Lower lobe of right lung (tissue), 2 donors: ENCODE measurements at regions not wholly inside any gene's neighbourhood (a gene's known extent, or its start where the extent isn't known, plus 50 kb on each side); places are given as distances from the start of the nearest gene placed in this dataset.

Source experiments
- ATAC-seq, 2 donors: fragments of 200-7000 bp; cut with Tn5 transposase; one replicate each; pipeline ENCODE4 v1.9.1; 2020 to 2022; ENCODE audit warnings: mild to moderate bottlenecking in 2 of 2, moderate library complexity in 2 of 2
- DNase-seq: peaks from one replicate; pipeline ENCODE4 v3.0.0-alpha.2; 2020
- H3K27ac ChIP-seq: fragments of 200-600 bp; one replicate; pipeline ENCODE4 v1.8.0; 2022
- H3K27me3 ChIP-seq: fragments of 200-600 bp; one replicate; pipeline ENCODE4 v1.8.0; 2022; ENCODE audit warnings: low read depth
- H3K36me3 ChIP-seq: fragments of 200-600 bp; one replicate; pipeline ENCODE4 v1.8.0; 2022; ENCODE audit warnings: mild to moderate bottlenecking
- H3K4me1 ChIP-seq: fragments of 200-600 bp; one replicate; pipeline ENCODE4 v1.8.0; 2022
- H3K4me3 ChIP-seq: fragments of 200-600 bp; one replicate; pipeline ENCODE4 v1.8.0; 2022; ENCODE audit warnings: mild to moderate bottlenecking
- H3K9me3 ChIP-seq: fragments of 200-600 bp; one replicate; pipeline ENCODE4 v1.8.0; 2022
- intact Hi-C: fragments of 100-400 bp; cut with DNase I; formaldehyde crosslinking; loops from one replicate; pipeline ENCODE4 v1.11.0; 2022
- TF ChIP-seq, protein P1 (sequence below): fragments of 200-600 bp; IDR thresholded peaks from one replicate; pipeline ENCODE4 v1.8.0; 2022; ENCODE audit warnings: antibody characterized with exemption, mild to moderate bottlenecking
- donor health status: DM: no; HTN: yes; CAD: no; lungs with severe emphysema.

DNA sequence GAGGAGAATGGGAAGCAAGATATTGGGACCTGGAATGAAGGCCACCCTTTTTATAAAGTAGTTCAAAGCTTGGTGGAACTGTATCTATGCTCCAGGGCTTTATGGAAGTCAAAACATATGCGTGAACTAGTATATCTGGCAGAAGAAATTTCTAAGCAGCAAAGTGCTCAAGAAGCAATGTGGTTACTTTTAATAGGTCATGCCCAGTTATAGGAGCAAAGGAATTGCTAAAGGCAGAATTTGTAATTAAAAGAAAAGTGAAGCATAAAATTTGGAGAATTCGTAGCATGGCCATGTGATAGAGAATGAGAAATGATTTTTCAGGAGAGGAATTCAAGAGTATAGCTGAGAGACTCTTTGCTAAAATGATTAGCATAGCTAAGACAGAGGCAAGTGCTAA, 1110.4 kb downstream of the XPNPEP1 start:
- H3K27me3 ChIP-seq: no peaks in the 10 kb centered on the region
- H3K4me3 ChIP-seq: no peak overlapping the region
- intact Hi-C loops: no loop called here
- TF ChIP-seq, protein P1, sequence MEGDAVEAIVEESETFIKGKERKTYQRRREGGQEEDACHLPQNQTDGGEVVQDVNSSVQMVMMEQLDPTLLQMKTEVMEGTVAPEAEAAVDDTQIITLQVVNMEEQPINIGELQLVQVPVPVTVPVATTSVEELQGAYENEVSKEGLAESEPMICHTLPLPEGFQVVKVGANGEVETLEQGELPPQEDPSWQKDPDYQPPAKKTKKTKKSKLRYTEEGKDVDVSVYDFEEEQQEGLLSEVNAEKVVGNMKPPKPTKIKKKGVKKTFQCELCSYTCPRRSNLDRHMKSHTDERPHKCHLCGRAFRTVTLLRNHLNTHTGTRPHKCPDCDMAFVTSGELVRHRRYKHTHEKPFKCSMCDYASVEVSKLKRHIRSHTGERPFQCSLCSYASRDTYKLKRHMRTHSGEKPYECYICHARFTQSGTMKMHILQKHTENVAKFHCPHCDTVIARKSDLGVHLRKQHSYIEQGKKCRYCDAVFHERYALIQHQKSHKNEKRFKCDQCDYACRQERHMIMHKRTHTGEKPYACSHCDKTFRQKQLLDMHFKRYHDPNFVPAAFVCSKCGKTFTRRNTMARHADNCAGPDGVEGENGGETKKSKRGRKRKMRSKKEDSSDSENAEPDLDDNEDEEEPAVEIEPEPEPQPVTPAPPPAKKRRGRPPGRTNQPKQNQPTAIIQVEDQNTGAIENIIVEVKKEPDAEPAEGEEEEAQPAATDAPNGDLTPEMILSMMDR: no peak
- H3K9me3 ChIP-seq: no peaks in the 10 kb centered on the region
- DNase-seq (no peak), ATAC-seq (no peak)
- no peaks in the 10 kb centered on the region for H3K36me3 ChIP-seq
- H3K4me1 ChIP-seq: no peaks in the 10 kb centered on the region
- H3K27ac ChIP-seq: no peak overlapping the region

DNA sequence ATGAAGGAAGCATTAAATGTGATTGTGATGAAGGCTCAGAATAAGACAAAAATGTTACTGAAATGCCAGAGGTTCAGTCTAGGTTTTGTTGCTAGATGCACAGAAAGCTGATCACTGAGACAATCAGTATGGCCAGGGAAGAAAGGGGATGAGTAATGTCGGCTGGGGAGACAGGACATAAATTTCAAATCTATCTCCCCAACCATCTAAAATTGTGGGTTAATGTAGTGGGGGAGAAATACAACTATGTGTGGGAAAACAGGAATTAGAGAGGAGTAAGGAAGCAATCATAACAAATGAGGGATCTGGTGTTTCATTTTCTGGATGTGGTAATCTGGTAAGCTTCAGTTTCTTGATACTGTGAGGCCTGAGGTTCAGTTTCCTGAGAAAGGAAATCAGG, 1111.0 kb downstream of the XPNPEP1 start:
- intact Hi-C loops: no loop called here
- H3K9me3 ChIP-seq: no peaks in the 10 kb centered on the region
- DNase-seq: no peak
- no peak overlapping the region for H3K27ac ChIP-seq
- no peak overlapping the region for H3K4me3 ChIP-seq
- ATAC-seq: no peak
- no peaks in the 10 kb centered on the region for H3K4me1 ChIP-seq
- TF ChIP-seq, protein P1: no peak
- H3K27me3 ChIP-seq: no peaks in the 10 kb centered on the region
- no peaks in the 10 kb centered on the region for H3K36me3 ChIP-seq

DNA sequence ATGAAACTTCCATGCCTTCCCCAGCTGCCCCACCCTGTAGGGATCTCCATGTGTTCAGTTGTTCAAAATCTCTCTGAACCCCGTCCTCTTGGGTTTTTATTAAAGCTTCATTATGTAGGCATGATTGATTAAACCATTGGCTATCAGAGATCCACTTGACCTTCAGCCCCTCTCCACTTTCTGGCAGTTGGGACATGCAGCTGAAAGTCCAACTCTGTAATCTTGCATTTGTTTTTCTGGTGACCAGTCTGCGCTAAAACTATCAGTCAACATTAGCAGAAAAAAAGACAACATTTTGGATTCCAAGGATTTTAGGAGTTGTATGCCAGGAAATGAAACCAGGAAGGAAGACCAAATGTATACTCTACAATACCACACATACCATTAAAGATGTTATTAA, 1115.1 kb downstream of the XPNPEP1 start:
- DNase-seq: no peak
- H3K4me3 ChIP-seq: no peak overlapping the region
- no peak overlapping the region for H3K27ac ChIP-seq
- no peaks in the 10 kb centered on the region for H3K27me3 ChIP-seq
- intact Hi-C loops: no loop called here
- ATAC-seq: no peak
- H3K36me3 ChIP-seq: no peaks in the 10 kb centered on the region
- no peaks in the 10 kb centered on the region for H3K4me1 ChIP-seq
- H3K9me3 ChIP-seq: no peaks in the 10 kb centered on the region
- TF ChIP-seq, protein P1: no peak

DNA sequence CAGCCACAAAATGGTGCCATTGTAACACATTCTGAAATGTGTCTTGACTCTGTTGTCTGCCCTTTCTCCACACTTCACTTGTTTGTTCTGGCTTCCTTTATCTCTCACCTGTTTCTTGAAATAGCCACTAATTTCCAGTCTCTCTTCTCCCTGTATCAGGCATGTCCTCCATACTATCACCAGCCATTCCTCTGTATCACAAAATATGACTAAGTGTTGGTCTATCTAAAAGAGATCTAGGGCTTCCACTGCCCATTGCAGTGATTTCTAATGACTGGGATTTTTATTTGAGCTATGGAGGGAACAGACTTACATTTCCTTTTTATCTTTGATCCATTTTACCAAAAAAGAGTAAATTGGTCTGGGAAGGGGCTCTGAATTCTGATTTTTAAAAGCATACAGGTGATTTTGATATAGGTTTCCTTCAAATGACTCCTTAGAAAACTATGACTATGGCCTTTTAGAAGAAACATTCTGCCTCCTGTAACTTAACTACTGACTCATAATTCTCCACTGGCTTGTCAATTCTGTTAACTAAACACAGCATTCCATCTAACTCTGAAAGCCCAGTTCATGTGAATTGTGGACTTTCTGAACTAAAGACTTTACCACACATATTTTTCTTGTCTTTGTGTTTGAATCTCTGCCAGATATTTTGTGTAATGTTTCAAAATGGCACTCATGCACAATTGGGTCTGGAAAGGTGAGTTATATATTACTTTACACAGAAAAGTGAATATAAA, 1121.4 kb downstream of the XPNPEP1 start:
- no peaks in the 10 kb centered on the region for H3K27me3 ChIP-seq
- no peaks in the 10 kb centered on the region for H3K36me3 ChIP-seq
- ATAC-seq (no peak), DNase-seq (no peak)
- no peak overlapping the region for H3K27ac ChIP-seq
- H3K4me1 ChIP-seq: no peaks in the 10 kb centered on the region
- intact Hi-C loops: no loop called here
- TF ChIP-seq, protein P1: no peak
- H3K9me3 ChIP-seq: no peaks in the 10 kb centered on the region
- H3K4me3 ChIP-seq: no peak overlapping the region

DNA sequence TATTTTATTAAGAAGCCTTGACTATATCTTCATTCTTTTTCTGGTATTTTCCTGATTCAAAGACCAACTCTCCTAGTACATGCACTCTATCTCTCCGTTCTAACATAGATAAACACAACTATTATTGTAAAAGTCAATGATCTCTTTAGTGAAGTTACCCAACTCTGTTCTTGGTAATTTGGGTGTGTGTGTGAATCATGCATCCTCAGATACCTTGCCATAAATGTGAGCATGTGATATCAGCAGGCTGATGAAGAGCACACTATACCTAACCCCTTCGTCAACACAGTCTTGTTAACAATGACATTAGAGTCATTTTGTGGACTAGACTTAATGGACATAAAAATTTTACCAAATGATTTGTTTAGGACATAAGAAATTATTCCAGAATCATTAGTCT, 1122.1 kb downstream of the XPNPEP1 start:
- Histone ChIP-seq H3K4me1 (no peaks in the 10 kb centered on the region), H3K9me3 (no peaks in the 10 kb centered on the region), H3K27me3 (no peaks in the 10 kb centered on the region), H3K27ac (no peak overlapping the region), H3K4me3 (no peak overlapping the region), H3K36me3 (no peaks in the 10 kb centered on the region)
- intact Hi-C loops: no loop called here
- TF ChIP-seq, protein P1: no peak
- ATAC-seq: no peak
- DNase-seq: no peak
